Endodermal cell (in vitro differentiated cells): ENCODE measurements at regions not wholly inside any gene's neighbourhood (a gene's known extent, or its start where the extent isn't known, plus 50 kb on each side); places are given as distances from the start of the nearest gene placed in this dataset.

Experiments used
- DNase-seq: peaks from one replicate; pipeline ENCODE4 v3.0.0-alpha.2; 2017
- H3K27ac ChIP-seq: 2 replicates; pipeline ENCODE4 v1.5.1; 2013; ENCODE audit warnings: mild to moderate bottlenecking, low read depth, low read length, moderate library complexity
- H3K27me3 ChIP-seq: 2 replicates; pipeline ENCODE4 v1.6.1; 2013; ENCODE audit warnings: mild to moderate bottlenecking, low read length, moderate library complexity; ENCODE audit not compliant: insufficient read depth, control insufficient read depth, poor library complexity, severe bottlenecking
- H3K36me3 ChIP-seq: 2 replicates; pipeline ENCODE4 v1.7.0; 2013; ENCODE audit warnings: mild to moderate bottlenecking, low read length, moderate library complexity; ENCODE audit not compliant: control insufficient read depth, insufficient read depth
- H3K4me1 ChIP-seq: one replicate; pipeline ENCODE4 v1.7.0; 2013; ENCODE audit warnings: low read length; ENCODE audit not compliant: control insufficient read depth, insufficient read depth
- H3K4me3 ChIP-seq: 2 replicates; pipeline ENCODE4 v1.5.1; 2013; ENCODE audit warnings: mild to moderate bottlenecking, low read length, moderate library complexity
- H3K9ac ChIP-seq: 2 replicates; pipeline ENCODE4 v1.6.1; 2013; ENCODE audit warnings: mild to moderate bottlenecking, low read length, moderate library complexity; ENCODE audit not compliant: poor library complexity, severe bottlenecking; ENCODE audit errors: extremely low read depth
- H3K9me3 ChIP-seq: 2 replicates; pipeline ENCODE4 v1.6.1; 2013; ENCODE audit warnings: mild to moderate bottlenecking, low read length, moderate library complexity; ENCODE audit not compliant: control insufficient read depth
- H3K27ac Mint-ChIP-seq: 2 replicates; pipeline ENCODE4 v1.8.0; 2020; ENCODE audit warnings: mixed read lengths
- H3K27me3 Mint-ChIP-seq: 2 replicates; pipeline ENCODE4 v1.8.0; 2021; ENCODE audit warnings: mild to moderate bottlenecking, mixed read lengths; ENCODE audit not compliant: insufficient read depth
- H3K36me3 Mint-ChIP-seq: 2 replicates; pipeline ENCODE4 v1.8.0; 2020; ENCODE audit warnings: low read depth, mixed read lengths
- H3K4me1 Mint-ChIP-seq: 2 replicates; pipeline ENCODE4 v1.8.0; 2020; ENCODE audit warnings: mixed read lengths
- H3K4me3 Mint-ChIP-seq: 2 replicates; pipeline ENCODE4 v1.8.0; 2020; ENCODE audit warnings: mild to moderate bottlenecking, moderate library complexity, mixed read lengths
- H3K9me3 Mint-ChIP-seq: 2 replicates; pipeline ENCODE4 v1.8.0; 2020; ENCODE audit warnings: mild to moderate bottlenecking, mixed read lengths
- WGBS, 2 experiments: methylation state at CpG; one replicate each; pipeline versions ENCODE4 v1.1.5 to v1.1.7; 2013; ENCODE audit warnings: missing lambda C conversion rate in 2 of 2, mixed read lengths in 1 of 2; ENCODE audit not compliant: insufficient coverage in 1 of 2, insufficient read length in 1 of 2; 5-methylcytosine and 5-hydroxymethylcytosine counted together
- TF ChIP-seq, protein P1 (sequence below): fragments of 200-600 bp; sonication (generic); conservative IDR thresholded peaks from 2 replicates; pipeline ENCODE4 v1.5.0; 2021; ENCODE audit warnings: antibody characterized with exemption, mild to moderate bottlenecking

GRCh38 chr6:159112714-159113113 is 56.5 kb upstream of the FNDC1 start:
- no peaks in the 10 kb centered on the region for H3K36me3 ChIP-seq
- no peaks in the 10 kb centered on the region for H3K9me3 ChIP-seq
- H3K27ac Mint-ChIP-seq, result no peak overlapping the region
- peaks cover 2% of the 10 kb centered on the region for H3K4me1 Mint-ChIP-seq
- no peaks in the 10 kb centered on the region for H3K27me3 Mint-ChIP-seq
- H3K4me3 Mint-ChIP-seq, result no peak overlapping the region
- 92 to 93% methylated on average over 7 to 9 of the region's 9 CpGs for WGBS, 2 experiments
- no peaks in the 10 kb centered on the region for H3K9me3 Mint-ChIP-seq
- H3K36me3 Mint-ChIP-seq, result no peaks in the 10 kb centered on the region
- H3K9ac ChIP-seq, result no peak overlapping the region
- TF ChIP-seq, protein P1, sequence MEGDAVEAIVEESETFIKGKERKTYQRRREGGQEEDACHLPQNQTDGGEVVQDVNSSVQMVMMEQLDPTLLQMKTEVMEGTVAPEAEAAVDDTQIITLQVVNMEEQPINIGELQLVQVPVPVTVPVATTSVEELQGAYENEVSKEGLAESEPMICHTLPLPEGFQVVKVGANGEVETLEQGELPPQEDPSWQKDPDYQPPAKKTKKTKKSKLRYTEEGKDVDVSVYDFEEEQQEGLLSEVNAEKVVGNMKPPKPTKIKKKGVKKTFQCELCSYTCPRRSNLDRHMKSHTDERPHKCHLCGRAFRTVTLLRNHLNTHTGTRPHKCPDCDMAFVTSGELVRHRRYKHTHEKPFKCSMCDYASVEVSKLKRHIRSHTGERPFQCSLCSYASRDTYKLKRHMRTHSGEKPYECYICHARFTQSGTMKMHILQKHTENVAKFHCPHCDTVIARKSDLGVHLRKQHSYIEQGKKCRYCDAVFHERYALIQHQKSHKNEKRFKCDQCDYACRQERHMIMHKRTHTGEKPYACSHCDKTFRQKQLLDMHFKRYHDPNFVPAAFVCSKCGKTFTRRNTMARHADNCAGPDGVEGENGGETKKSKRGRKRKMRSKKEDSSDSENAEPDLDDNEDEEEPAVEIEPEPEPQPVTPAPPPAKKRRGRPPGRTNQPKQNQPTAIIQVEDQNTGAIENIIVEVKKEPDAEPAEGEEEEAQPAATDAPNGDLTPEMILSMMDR, result no peak
- H3K4me1 ChIP-seq, result no peaks in the 10 kb centered on the region
- H3K27me3 ChIP-seq, result no peaks in the 10 kb centered on the region
- no peak overlapping the region for H3K4me3 ChIP-seq
- H3K27ac ChIP-seq, result no peak overlapping the region
- DNase-seq, result no peak

GRCh38 chr6:159110748-159111147 is 58.5 kb upstream of the FNDC1 start:
- peaks cover 2% of the 10 kb centered on the region for H3K4me1 Mint-ChIP-seq

DNA sequence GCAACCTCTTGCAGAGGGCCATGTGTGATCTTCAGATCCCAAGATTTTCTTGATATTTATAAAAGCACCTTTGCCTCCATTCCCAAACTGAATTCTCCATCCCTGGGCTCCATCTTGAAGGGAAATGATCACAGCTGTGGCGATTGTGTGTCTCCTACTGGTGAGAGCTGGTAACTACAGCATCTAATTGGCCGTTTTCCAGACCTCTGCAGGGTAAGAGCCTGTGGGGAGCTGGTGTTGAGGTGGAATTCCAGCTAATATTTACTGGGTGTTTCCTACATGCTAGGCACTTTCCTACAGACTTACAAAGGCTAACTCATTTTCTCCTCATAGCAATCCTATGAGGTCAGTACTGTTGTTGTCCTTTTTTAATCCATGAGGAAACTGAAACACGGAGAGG is 59.2 kb upstream of the FNDC1 start:
- Mint-ChIP-seq H3K36me3 (no peaks in the 10 kb centered on the region), H3K9me3 (no peaks in the 10 kb centered on the region), H3K4me1 (peaks cover 2% of the 10 kb centered on the region), H3K27ac (no peak overlapping the region), H3K27me3 (no peaks in the 10 kb centered on the region), H3K4me3 (no peak overlapping the region)
- no peaks in the 10 kb centered on the region for H3K4me1 ChIP-seq
- H3K9me3 ChIP-seq, result no peaks in the 10 kb centered on the region
- H3K4me3 ChIP-seq, result no peak overlapping the region
- H3K27ac ChIP-seq, result no peak overlapping the region
- H3K27me3 ChIP-seq, result no peaks in the 10 kb centered on the region
- WGBS, 2 experiments, result 44 to 50% methylated on average over 2 to 3 of the region's 3 CpGs
- TF ChIP-seq, protein P1, result peak; percentile 85
- no peaks in the 10 kb centered on the region for H3K36me3 ChIP-seq
- DNase-seq, result peak; percentile 87
- no peak overlapping the region for H3K9ac ChIP-seq

More at GRCh38 chr6:159110748-159111147, 58.5 kb upstream of the FNDC1 start:
- no peaks in the 10 kb centered on the region for H3K27me3 Mint-ChIP-seq
- no peaks in the 10 kb centered on the region for H3K9me3 Mint-ChIP-seq
- no peak overlapping the region for H3K4me3 ChIP-seq
- DNase-seq, result peak; percentile 30
- H3K9ac ChIP-seq, result no peak overlapping the region
- H3K4me1 ChIP-seq, result no peaks in the 10 kb centered on the region
- H3K27me3 ChIP-seq, result no peaks in the 10 kb centered on the region
- TF ChIP-seq, protein P1, result no peak
- H3K27ac ChIP-seq, result no peak overlapping the region
- H3K27ac Mint-ChIP-seq, result no peak overlapping the region
- no peaks in the 10 kb centered on the region for H3K36me3 Mint-ChIP-seq
- no peaks in the 10 kb centered on the region for H3K36me3 ChIP-seq
- H3K9me3 ChIP-seq, result no peaks in the 10 kb centered on the region
- no peak overlapping the region for H3K4me3 Mint-ChIP-seq
